ENCODE measurements at regions not wholly inside any gene's neighbourhood (a gene's known extent, or its start where the extent isn't known, plus 50 kb on each side); places are given as distances from the start of the nearest gene placed in this dataset.

GRCh38 chr4:129622566-129622965, 526.6 kb downstream of the C4orf33 start:
- TF ChIP-seq RAD21 (conservative IDR thresholded peaks at IDR 0.05), result no peak
- no peak for TF ChIP-seq POLR2AphosphoS5 (IDR thresholded peaks at IDR 0.05)
- TF ChIP-seq CTCF (IDR thresholded peaks at IDR 0.05; ENCODE audit: poor library complexity, severe bottlenecking), result no peak
- TF ChIP-seq EP300 (conservative IDR thresholded peaks at IDR 0.05; ENCODE audit: poor library complexity, severe bottlenecking), result no peak
- no peak for TF ChIP-seq MXI1 (conservative IDR thresholded peaks at IDR 0.05; ENCODE audit: poor library complexity, severe bottlenecking)
- no peak for TF ChIP-seq SMC3 (conservative IDR thresholded peaks at IDR 0.05; ENCODE audit: poor library complexity)
- TF ChIP-seq TAF1 (IDR thresholded peaks at IDR 0.05; ENCODE audit: low read depth), result no peak
- TF ChIP-seq REST (IDR thresholded peaks at IDR 0.05; ENCODE audit: borderline replicate concordance), result no peak
- Histone ChIP-seq H3K79me2 (replicated peaks; ENCODE audit: insufficient read depth, low read length) (no peaks in the 10 kb centered on the region), H3K27me3 (ENCODE audit: insufficient read depth, low read depth, low read length) (no peaks in the 10 kb centered on the region), H3K4me3 (ENCODE audit: low read length) (no peak overlapping the region), H3K36me3 (ENCODE audit: insufficient read depth, low read length) (no peaks in the 10 kb centered on the region), H3K9me3 (ENCODE audit: low read length) (no peaks in the 10 kb centered on the region), H3K9ac (ENCODE audit: low read length) (no peak overlapping the region), H3F3A (ENCODE audit: insufficient read depth, low read length, poor library complexity, severe bottlenecking) (no peaks in the 10 kb centered on the region), H4K20me1 (ENCODE audit: insufficient read depth) (no peaks in the 10 kb centered on the region), H3K27ac (ENCODE audit: low read length) (no peak overlapping the region), H3K4me2 (ENCODE audit: low read length) (no peak overlapping the region), H3K9me2 (ENCODE audit: insufficient read depth, low read length) (no peaks in the 10 kb centered on the region), H2AFZ (ENCODE audit: low read depth, low read length) (no peak overlapping the region)

- Histone ChIP-seq H3K79me2 (replicated peaks; ENCODE audit: insufficient read depth, low read length) (no peaks in the 10 kb centered on the region), H3K4me2 (ENCODE audit: low read length) (no peak overlapping the region), H3K4me3 (ENCODE audit: low read length) (no peak overlapping the region), H3K36me3 (ENCODE audit: insufficient read depth, low read length) (no peaks in the 10 kb centered on the region), H3K27me3 (ENCODE audit: insufficient read depth, low read depth, low read length) (no peaks in the 10 kb centered on the region), H3K9ac (ENCODE audit: low read length) (no peak overlapping the region), H3K27ac (ENCODE audit: low read length) (no peak overlapping the region), H3K9me3 (ENCODE audit: low read length) (no peaks in the 10 kb centered on the region), H3F3A (ENCODE audit: insufficient read depth, low read length, poor library complexity, severe bottlenecking) (no peaks in the 10 kb centered on the region), H2AFZ (ENCODE audit: low read depth, low read length) (no peak overlapping the region), H3K9me2 (ENCODE audit: insufficient read depth, low read length) (no peaks in the 10 kb centered on the region), H4K20me1 (ENCODE audit: insufficient read depth) (no peaks in the 10 kb centered on the region)
- TF ChIP-seq MXI1 (conservative IDR thresholded peaks at IDR 0.05; ENCODE audit: poor library complexity, severe bottlenecking) (no peak), EP300 (conservative IDR thresholded peaks at IDR 0.05; ENCODE audit: poor library complexity, severe bottlenecking) (peak; percentile 72)
Measured at GRCh38 chr4:129623233-129623875, 527.4 kb downstream of the C4orf33 start.

- TF ChIP-seq RAD21 (conservative IDR thresholded peaks at IDR 0.05), result peak; percentile 25
- no peak for TF ChIP-seq TAF1 (IDR thresholded peaks at IDR 0.05; ENCODE audit: low read depth)
- TF ChIP-seq MXI1 (conservative IDR thresholded peaks at IDR 0.05; ENCODE audit: poor library complexity, severe bottlenecking), result no peak
- TF ChIP-seq SMC3 (conservative IDR thresholded peaks at IDR 0.05; ENCODE audit: poor library complexity), result peak; percentile 31
- TF ChIP-seq EZH2 (IDR thresholded peaks at IDR 0.05; ENCODE audit: borderline replicate concordance, insufficient read depth, low read length, poor library complexity, severe bottlenecking), result no peak
- peak; percentile 43 for TF ChIP-seq CTCF (IDR thresholded peaks at IDR 0.05; ENCODE audit: poor library complexity, severe bottlenecking)
- no peak for TF ChIP-seq EP300 (conservative IDR thresholded peaks at IDR 0.05; ENCODE audit: poor library complexity, severe bottlenecking)
- TF ChIP-seq POLR2AphosphoS5 (IDR thresholded peaks at IDR 0.05), result no peak
- no peak for TF ChIP-seq REST (IDR thresholded peaks at IDR 0.05; ENCODE audit: borderline replicate concordance)
- Histone ChIP-seq H3F3A (ENCODE audit: insufficient read depth, low read length, poor library complexity, severe bottlenecking) (no peaks in the 10 kb centered on the region), H3K9ac (ENCODE audit: low read length) (no peak overlapping the region), H3K9me3 (ENCODE audit: low read length) (no peaks in the 10 kb centered on the region), H4K20me1 (ENCODE audit: insufficient read depth) (no peaks in the 10 kb centered on the region), H3K79me2 (replicated peaks; ENCODE audit: insufficient read depth, low read length) (no peaks in the 10 kb centered on the region), H3K36me3 (ENCODE audit: insufficient read depth, low read length) (no peaks in the 10 kb centered on the region), H3K27ac (ENCODE audit: low read length) (no peak overlapping the region), H3K27me3 (ENCODE audit: insufficient read depth, low read depth, low read length) (no peaks in the 10 kb centered on the region), H2AFZ (ENCODE audit: low read depth, low read length) (no peak overlapping the region), H3K4me2 (ENCODE audit: low read length) (no peak overlapping the region), H3K4me3 (ENCODE audit: low read length) (no peak overlapping the region), H3K9me2 (ENCODE audit: insufficient read depth, low read length) (no peaks in the 10 kb centered on the region)
Measured at GRCh38 chr4:129641179-129641578, 545.2 kb downstream of the C4orf33 start.

Measured in neural cell (in vitro differentiated cells).